UCSD-AML1 (cell line): ENCODE measurements at regions not wholly inside any gene's neighbourhood (a gene's known extent, or its start where the extent isn't known, plus 50 kb on each side); places are given as distances from the start of the nearest gene placed in this dataset.
"Not testable (repeated sequence)": the region's sequence is repeated elsewhere in the genome, so short reads cannot be mapped to it uniquely, and the experiment has no call there.

Experiments
- DNase-seq: peaks from one replicate; lab custom pipeline; 2025; ENCODE audit not compliant: unreplicated experiment; lab: John Stamatoyannopoulos, UW

DNA sequence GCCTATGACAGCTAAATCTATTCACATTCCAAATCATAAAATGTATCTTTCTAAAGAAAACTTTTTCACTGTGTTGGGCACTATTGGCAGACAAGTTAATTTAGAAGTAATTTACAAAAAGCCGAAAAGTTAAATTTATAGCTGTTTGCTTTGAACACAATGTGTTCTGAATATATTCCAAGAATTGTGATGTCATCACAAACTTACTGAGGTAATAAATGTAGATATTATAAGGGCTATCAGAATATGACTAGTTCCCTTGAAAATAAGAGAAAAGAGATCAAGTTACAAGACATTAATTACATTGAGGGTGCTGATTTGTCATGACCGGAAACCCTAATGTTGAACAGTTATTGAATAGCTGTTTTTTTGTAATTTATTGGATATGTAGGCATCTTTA lies 153.9 kb upstream of the SCN7A start:
- DNase-seq, result no peak

GRCh38 chr2:166643980-166644379 lies 149.9 kb upstream of the SCN7A start:
- DNase-seq, result no peak

- not testable (repeated sequence) for DNase-seq
Observed at GRCh38 chr2:166641516-166641915, 147.5 kb upstream of the SCN7A start.

- no peak for DNase-seq
Observed at GRCh38 chr2:166637051-166637450, 143.0 kb upstream of the SCN7A start.

DNA sequence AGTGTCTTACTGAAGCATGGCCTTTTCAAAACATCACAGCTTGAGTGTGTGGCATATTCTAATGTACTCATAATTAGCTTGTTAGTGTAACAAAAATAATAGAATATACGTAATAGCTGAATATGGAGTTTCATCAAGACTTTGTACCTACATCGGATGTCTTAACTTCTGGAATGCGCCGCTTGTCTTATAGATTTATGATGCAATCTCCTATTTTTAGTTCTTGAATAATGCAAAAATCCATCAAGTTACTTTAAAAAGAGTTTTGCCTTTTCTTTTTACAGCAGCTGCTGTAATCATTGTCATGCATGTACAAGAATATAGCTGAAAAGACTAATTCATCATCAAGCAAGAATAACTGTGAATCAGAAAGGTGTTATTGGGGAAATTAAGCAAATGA lies 140.7 kb upstream of the SCN7A start:
- no peak for DNase-seq

- no peak for DNase-seq
Observed at GRCh38 chr2:166632616-166633015, 138.6 kb upstream of the SCN7A start.

DNA sequence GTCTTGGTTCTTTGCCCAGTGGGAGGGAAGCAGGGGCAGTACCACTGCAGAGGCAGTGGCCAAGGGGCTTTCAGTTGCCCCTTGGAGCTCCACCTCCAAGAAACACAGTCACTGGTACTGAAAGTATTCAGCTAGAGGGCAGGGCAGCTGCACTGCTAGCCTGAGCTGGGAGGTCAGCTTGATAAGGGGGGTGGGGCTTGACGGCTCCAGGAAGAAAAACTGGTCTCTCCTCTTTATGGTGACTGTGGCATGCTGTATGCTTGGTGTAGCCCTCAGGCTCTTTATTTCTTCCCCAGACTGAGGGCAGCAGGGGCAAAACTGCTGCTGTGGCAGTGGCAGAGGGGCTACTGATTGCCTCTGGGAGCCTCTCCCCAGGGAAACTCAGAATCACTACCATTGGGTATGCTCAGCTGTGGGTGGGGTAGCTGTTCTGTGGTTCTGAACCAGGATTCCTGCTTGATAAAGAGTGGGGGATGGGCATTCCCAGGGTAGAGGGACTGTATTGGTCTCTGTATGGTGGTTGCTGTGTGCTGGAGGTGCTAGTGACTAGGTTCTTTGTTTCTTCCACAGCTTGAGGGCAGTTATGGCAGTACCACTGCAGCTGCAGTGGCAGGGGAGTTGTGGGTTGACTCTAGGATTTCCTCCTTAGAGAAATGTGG lies 134.6 kb upstream of the SCN7A start:
- DNase-seq, result no peak

DNA sequence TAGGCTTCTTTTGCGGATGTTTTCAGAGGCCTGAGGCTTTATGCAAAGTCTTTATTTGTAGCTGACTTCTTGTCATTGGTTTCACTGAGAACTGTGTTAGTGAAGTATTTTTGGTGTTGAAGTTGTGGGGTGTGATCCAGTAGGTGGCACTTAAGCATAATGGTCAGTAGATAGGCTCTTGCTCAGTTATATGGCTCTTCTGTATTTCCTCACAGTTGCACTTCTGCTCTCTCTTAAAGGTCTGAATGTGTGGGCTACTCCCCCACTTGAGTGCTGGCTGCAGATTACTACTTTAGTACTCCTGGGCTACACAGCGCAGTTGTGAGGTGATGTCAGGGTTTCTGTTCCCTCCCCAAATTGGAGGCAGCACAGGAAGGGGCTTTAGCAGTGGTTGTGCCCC lies 133.8 kb upstream of the SCN7A start:
- DNase-seq, result no peak

DNA sequence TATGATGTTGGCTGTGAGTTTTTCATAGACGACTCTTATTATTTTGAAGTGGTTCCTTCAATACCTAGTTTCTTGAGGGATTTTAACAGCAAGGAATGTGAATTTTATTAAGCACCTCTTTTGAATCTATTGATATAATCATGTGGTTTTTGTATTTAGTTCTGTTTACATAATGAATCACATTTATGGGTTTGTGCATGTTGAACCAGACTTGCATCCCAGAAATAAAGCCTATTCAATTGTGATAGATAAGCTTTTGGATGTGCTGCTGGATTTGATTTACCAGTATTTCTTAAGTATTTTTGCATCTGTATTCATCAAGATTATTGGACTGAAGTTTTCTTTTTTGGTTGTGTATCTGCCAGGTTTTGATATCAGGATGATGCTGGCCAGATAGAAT lies 131.6 kb upstream of the SCN7A start:
- DNase-seq, result no peak

DNA sequence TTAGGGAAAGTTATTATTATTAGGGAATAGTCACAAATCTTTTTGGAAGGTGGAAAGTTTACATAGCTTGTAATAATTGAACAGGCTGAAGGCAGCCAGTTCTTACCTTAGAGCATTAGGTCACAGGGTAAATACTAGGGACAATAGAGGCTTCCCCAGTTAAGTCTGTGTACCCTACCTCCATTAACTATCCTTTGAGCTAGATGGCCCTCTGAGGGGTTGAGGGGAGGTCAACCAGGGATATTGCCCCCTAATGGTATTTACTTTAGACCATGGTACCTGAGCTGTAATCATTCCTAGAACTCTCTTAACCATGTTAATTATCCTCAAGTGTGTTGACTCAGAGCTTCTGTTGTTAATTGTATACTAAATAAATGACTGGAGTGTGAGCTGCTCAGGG lies 120.5 kb upstream of the SCN7A start:
- DNase-seq, result no peak

DNA sequence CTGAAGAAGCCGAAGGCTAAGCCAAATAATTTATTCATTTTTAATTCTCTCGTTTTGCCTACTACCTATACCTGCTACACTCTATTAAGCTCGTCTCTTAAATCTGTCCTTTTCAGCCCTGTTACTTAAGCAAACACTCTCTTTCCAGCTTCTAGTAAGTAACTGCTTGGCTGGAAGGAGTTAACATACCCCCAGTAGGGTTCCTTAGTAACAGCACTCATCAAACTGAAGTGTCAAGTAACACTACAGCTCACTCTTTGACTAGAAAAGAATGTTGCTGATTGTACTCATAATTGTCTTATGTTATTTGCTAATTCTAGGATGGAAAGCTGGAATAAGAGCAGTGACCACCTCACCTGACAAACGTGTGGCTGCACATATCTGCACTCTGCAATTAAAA lies 120.0 kb upstream of the SCN7A start:
- no peak for DNase-seq

DNA sequence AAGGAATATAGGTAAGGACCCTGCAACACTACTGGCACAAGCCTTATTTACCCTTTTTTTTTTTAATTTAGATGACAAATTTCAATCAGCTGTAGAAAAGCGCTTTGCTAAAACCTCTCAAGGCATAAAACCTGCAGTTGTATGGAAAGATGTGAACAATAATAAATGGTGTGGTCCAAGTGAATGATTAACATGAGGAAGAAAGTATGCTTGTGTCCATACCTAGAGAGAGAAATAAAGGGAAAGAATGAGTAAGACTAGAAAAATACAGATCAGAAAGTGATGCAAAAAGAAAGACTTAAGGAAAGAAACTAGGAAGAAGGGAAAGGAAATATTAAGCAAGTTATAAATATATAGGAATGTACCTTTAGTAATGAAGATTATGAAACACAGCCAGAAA lies 119.2 kb upstream of the SCN7A start:
- no peak for DNase-seq

DNA sequence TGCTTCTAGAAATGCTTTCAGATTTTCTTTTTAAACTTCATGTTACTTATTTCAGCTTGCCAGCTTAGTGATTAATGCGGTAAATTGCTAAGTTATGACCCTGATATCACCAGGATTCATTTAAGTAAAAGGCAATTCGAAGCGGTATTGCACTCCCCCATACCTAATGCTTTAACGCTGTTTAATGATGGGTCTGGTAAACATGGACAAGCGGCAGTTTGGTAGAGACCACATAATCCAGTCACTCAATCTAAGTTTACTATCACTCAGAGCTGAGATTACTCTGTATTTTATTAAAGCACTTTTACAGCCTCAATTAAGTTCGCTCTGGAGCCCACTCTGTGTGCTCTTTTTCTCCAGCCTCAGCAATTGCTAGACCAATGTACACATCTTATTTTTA lies 118.2 kb upstream of the SCN7A start:
- DNase-seq, result no peak

- DNase-seq, result no peak
Observed at GRCh38 chr2:166610913-166611305, 116.9 kb upstream of the SCN7A start.

DNA sequence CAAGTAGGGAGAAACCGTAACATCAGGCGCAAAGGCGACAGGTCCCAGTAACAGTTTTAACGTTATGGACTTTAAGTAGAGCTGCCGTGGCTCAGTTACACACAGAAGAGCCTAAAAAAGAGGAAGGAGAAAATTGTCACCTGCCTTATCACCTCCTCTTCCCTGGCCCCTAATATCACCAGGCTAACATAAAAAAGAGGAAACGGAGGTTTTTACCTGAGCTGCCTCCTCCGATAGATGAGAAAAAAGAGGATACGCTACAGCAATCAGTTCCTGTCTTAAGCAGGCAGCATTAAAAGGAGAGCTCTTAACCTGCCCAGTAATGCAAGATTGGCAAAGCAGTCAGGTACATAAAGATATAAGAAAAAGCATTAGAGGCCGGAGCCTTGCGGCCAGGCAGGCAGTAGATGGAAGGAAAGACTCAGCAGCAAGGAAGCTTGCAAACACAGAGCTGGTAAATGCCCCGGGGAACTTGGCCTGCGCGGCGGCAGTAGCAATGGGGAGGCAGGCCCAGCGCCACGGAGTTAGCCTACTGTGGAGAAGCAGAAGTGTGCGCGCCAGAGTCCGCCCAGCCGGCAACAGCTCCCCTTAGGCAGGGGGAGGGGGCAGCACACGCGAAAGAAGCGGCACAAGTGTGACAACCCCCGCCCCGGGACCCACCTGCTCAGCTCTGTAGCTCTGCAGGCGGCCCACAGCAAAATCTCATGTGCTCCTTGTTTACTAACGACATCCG lies 116.3 kb upstream of the SCN7A start:
- no peak for DNase-seq

DNA sequence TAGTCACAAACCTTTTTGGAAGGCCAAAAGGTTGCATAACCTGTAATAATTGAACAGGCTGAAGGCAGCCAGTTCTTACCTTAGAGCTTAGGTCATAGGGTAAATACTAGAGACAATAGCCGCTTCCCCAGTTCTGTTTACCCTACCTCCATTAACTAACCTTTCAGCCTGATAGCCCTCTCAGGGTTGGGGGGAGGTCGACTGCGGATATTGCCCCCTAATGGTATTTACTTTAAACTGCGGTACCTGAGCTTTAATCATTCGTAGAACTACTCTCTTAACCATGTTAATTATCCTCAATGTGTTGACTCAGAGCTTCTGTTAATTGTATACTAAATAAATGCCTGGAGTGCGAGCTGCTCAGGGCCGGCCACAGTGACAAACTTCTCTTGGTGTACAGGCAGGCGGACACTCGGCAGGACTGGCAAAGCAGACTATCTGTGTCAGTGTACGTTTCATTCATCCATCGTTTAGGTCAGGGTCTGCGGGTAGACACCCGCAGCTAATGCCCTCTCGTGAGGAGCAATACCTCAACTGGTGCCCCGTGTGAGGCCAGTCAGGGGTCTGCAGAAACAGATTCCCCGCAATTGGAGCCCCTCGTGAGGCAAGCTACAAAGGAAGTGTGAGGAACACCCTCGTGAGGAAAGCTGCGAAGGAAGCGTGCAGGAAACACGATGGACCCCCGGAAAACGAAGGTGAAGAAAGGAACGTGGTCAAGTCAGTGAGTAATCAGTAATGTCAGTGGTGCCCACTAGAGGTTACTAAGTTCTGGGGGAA lies 115.3 kb upstream of the SCN7A start:
- DNase-seq, result no peak

DNA sequence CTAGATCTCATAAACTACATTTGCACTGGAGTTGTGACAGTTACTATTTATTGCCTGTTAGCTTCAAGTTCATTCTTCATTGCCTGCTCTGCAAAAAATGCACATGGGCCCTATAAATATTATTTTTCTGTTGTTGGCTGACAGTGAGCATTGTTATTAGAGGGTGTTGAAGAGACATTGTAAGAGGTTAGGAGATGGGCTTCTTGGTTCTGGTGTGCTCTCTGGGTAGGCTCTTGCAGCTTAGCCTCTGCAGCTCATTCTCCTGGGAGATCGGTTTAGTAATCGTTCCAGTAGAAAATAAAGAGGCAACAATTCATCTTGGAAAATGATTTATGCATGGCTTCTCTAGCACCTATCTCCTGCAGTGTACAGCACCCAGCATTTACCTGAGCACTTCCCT lies 113.8 kb upstream of the SCN7A start:
- DNase-seq, result no peak

DNA sequence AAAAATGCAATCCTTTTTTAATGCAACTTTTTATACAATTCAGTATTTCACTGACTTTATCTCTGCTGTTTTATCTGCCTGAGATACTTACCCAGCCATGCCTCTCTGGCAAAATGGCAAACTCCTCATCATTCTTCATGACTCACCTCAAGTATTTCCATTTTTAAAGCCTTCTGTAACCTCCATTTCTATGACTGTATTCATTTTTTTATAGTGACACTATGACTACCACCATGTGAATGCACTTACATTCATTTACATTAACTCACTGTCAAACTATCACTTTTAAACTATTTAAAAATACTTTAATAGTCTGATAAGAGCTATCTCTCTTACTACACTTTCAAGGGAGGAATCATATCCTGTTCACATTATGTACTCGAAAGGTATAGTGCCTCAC lies 99.4 kb upstream of the SCN7A start:
- no peak for DNase-seq

- DNase-seq, result no peak
Observed at GRCh38 chr2:166592750-166593149, 98.7 kb upstream of the SCN7A start.

GRCh38 chr2:166591226-166591625 lies 97.2 kb upstream of the SCN7A start:
- DNase-seq, result no peak

DNA sequence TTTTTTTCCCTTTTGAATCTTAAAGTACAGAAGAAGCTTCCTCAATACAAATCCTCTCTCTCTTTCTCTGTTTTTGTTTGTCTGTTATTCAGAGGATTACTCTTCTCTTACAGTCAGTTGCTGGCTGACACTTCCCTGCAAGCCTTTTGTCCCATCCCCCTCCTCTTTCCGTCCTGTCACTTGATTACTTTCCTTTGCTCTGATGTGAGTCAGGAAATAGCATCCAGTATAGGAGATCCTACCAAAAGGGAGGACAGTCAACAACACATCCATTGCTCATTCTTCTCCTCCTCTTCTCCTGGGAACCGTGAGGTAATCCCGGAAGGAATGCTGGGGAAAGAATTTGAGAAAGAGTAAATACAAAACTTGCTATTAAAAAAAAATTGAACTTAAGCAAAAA lies 79.3 kb upstream of the SCN7A start:
- no peak for DNase-seq

DNA sequence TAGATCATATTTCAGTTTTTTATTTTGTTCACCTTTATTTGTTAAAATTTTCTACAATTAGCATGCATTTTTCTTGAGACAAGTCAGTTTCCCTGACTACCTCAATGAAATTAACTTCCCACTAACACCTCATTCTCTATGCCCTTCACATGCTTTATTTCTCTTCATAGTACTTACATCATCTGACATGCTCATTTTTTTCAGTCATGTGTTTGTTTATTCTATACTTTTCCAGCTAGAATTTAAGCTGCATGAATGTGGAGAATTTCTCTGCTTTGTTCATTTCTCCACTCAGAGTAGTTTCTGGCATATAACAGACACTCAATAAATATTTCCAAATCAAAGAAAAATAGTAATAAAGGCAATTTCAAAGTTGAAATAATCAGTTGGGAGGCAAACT lies 78.9 kb upstream of the SCN7A start:
- no peak for DNase-seq
